ENCODE measurements at regions not wholly inside any gene's neighbourhood (a gene's known extent, or its start where the extent isn't known, plus 50 kb on each side); places are given as distances from the start of the nearest gene placed in this dataset.

DNA sequence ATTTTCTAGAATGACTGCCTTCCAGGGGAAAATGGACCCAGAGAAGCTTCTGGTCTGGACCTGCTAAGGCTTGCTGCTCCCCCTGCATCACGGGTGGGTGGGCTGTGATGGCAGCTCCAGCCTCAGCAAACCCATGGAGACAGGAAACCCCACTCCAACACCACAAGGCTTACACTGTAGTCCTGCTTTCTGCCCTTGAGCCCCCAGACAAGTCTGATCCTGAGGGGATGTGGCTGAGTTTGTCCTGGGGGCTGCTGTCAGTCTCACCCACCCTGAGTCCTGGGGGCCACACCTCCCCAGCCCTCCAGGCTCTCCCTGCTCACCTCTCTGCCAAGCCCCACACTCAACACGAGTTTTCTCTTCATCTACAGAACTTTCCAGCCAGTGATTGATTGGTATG, 279.4 kb downstream of the EIPR1 start:
- H3K36me3 Mint-ChIP-seq (ENCODE audit: low read depth) = no peaks in the 10 kb centered on the region
- H3K27ac Mint-ChIP-seq = no peak overlapping the region
- H3K4me3 Mint-ChIP-seq = no peak overlapping the region
- H3K4me1 Mint-ChIP-seq (ENCODE audit: low read depth) = no peaks in the 10 kb centered on the region
- H3K27me3 Mint-ChIP-seq (ENCODE audit: low read depth) = peaks cover 13% of the 10 kb centered on the region
- no peaks in the 10 kb centered on the region for H3K9me3 Mint-ChIP-seq

DNA sequence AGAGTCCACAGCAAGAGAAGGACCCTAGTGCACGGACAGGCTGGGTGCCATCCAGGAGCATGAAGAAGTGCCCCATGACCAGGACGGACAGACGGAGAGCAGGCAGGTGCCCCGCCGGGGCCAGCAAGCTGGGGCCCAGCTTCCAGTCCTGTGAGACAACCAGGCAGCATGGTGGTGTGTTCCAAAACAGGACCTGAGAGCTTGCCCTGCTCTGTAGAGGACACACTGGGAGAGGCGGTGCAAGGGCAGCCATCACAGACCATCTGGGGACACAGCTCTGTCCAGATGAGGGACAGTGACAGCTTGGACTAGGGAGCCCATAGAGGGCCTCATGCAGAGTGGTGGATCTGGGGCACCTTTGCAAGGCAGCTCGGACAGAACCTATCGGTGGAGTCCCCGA, 279.8 kb downstream of the EIPR1 start:
- Mint-ChIP-seq H3K27ac (no peak overlapping the region), H3K27me3 (ENCODE audit: low read depth) (peaks cover 11% of the 10 kb centered on the region), H3K4me3 (no peak overlapping the region), H3K36me3 (ENCODE audit: low read depth) (no peaks in the 10 kb centered on the region), H3K9me3 (no peaks in the 10 kb centered on the region), H3K4me1 (ENCODE audit: low read depth) (no peaks in the 10 kb centered on the region)

DNA sequence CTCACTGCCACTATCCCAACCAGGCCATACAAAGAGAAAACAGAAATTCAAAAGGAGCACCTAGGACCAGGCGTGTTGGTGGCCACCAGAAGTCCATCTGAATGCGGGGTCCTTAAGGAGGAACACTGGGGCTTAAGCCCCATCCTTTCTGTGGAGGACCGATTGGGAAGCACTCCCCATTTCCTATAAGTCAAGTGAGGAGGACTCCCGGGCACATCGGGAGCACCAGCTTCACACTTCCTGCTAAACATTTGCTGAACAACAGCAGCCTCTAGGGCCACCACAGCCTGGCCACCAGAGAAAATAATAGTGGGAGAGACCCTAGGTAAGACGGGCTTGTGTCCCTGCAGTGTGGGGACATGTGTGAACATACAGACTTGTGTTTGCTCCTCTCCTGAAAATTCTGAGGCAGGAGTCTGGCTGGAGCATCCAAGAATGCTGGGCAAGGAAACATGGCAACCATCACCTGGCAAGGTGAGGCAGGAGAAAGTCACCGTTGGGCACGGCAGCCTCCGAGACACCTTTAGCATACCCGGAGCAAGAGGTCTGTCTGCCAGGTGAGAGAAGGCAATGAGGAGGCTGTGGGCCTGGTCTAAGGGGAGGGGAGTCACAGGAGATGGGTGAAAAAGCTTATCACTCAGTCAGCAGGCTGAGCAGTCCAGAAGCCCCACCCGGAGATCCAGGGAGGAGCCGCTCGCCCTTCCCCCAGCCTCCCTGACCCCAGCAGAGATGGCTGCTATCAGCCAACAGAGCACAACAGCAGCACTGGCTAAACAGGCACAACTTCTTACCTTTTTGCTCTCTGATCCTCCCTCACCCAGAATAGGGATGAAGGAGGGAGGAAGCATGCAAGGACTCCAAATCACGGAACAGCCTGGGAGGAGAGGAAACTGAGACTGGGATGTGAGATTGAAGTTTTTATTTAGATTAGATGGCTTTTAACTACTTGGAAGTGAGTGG, 282.3 kb downstream of the EIPR1 start:
- peaks cover 13% of the 10 kb centered on the region for H3K27me3 Mint-ChIP-seq (ENCODE audit: low read depth)
- no peaks in the 10 kb centered on the region for H3K9me3 Mint-ChIP-seq
- H3K4me1 Mint-ChIP-seq (ENCODE audit: low read depth) = peaks cover 3% of the 10 kb centered on the region
- H3K36me3 Mint-ChIP-seq (ENCODE audit: low read depth) = no peaks in the 10 kb centered on the region
- no peak overlapping the region for H3K27ac Mint-ChIP-seq
- H3K4me3 Mint-ChIP-seq = no peak overlapping the region

DNA sequence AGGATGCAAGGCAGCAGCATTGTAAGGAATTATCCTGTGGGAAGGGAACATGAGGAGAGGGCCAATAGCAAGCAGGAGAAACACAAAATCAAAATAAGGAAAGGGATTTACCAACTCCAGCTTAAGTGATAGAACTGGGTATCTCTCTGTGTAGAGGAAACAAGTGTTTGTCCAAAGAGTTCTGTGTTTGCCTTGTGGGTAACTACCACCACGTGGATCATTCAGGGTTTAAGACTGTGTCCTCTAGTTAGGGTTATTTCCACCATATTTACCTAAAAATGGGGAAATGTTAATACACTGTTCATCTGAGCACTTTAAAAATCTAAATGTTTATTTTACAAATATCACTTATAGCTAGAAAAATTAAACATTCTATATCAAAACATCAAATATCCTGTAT, 283.3 kb downstream of the EIPR1 start:
- peaks cover 3% of the 10 kb centered on the region for H3K9me3 Mint-ChIP-seq
- H3K36me3 Mint-ChIP-seq (ENCODE audit: low read depth) = no peaks in the 10 kb centered on the region
- no peak overlapping the region for H3K4me3 Mint-ChIP-seq
- H3K4me1 Mint-ChIP-seq (ENCODE audit: low read depth) = peaks cover 3% of the 10 kb centered on the region
- H3K27ac Mint-ChIP-seq = no peak overlapping the region
- peaks cover 13% of the 10 kb centered on the region for H3K27me3 Mint-ChIP-seq (ENCODE audit: low read depth)

DNA sequence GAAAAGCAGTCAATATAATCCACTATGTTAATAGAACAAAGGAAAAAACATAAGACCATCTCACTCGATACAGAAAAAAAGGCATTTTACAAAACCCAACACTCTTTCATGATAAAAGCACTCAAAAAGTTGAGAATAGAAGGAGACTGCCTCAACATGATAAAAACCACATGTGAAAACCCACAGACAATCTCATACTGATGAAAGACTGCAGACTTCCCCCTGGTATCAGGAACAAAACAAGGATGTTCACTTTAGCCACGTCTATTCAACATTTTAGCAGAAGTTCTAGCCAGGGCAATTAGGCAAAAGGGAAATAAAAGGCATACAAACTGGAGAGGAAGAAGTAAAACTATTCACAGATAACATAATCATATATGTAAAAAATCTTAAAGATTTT, 285.9 kb downstream of the EIPR1 start:
- Mint-ChIP-seq H3K27me3 (ENCODE audit: low read depth) (peaks cover 13% of the 10 kb centered on the region), H3K4me3 (no peak overlapping the region), H3K4me1 (ENCODE audit: low read depth) (peaks cover 3% of the 10 kb centered on the region), H3K36me3 (ENCODE audit: low read depth) (no peaks in the 10 kb centered on the region), H3K9me3 (peaks cover 6% of the 10 kb centered on the region), H3K27ac (no peak overlapping the region)

DNA sequence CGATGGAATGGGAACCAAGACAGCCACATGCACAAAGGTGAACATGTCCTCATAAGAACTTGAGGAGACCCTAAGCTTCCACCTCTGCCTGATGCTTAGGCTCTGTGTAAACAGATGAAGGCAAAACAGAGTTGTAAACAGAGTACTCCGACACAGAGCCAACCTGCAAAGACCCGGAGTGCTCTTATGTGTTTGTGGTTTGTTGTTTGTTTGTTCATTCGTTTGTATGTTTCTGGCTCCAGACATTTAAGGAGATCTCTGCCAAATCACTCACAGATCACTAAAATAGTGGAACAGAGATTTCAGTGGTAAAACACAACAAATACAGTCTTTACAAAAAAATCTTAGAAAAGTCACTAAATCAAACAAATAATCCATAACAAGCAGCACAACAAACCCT, 294.9 kb downstream of the EIPR1 start:
- no peak overlapping the region for H3K27ac Mint-ChIP-seq

DNA sequence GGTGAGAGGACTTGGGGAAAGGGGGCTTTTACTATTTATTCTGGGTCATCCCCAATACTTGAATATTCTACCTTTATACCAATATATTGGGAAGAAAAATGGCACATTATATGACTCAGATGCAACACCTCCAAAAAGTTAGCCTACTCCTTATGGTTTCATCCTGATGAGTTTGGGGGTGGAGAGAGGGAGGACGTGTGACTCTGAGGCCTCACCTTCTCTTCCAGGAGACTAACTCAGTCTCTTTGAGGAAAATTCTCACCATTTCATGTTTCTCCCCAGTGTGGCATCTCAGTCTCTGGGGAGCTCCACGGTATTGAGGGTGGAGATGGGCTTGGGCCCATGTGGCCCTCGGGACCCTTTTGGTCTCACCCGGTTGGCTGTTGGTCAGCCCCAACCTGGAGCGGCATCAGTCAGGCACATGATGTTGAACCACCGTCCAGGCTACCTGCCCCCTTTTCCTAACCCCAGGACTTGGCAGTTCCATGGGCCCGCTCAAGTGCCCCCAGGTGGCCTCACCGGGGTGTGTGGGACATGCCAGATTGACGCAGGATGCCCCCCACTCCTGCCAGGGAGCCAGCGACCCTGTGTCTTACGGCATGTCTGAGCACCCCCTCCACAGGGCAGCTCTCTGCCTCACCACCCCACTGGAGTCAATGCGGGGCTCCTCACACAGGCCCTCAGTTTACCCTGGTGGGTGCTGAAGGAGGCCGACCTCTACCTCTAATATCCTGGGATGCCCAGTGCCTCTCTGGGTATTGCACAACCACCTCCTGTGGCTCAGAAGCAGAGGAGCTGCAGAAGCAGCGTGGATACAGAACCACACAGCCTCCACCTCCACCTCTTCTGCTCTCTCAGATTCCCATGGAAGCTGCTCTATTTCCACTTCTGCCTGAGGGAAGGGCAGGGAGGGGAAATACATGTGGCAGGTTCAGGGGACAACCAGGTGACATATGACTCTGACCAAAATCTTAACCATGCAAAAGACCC, 297.4 kb downstream of the EIPR1 start:
- peaks cover 8% of the 10 kb centered on the region for H3K27me3 Mint-ChIP-seq (ENCODE audit: low read depth)
- H3K4me1 Mint-ChIP-seq (ENCODE audit: low read depth) = no peaks in the 10 kb centered on the region
- no peak overlapping the region for H3K4me3 Mint-ChIP-seq
- no peaks in the 10 kb centered on the region for H3K36me3 Mint-ChIP-seq (ENCODE audit: low read depth)
- no peak overlapping the region for H3K27ac Mint-ChIP-seq
- peaks cover under 1% of the 10 kb centered on the region for H3K9me3 Mint-ChIP-seq

More for the DNA sequence above, 294.9 kb downstream of the EIPR1 start:
- Mint-ChIP-seq H3K36me3 (ENCODE audit: low read depth) (no peaks in the 10 kb centered on the region), H3K4me1 (ENCODE audit: low read depth) (no peaks in the 10 kb centered on the region), H3K4me3 (no peak overlapping the region), H3K9me3 (peaks cover 3% of the 10 kb centered on the region), H3K27me3 (ENCODE audit: low read depth) (peaks cover 8% of the 10 kb centered on the region)

DNA sequence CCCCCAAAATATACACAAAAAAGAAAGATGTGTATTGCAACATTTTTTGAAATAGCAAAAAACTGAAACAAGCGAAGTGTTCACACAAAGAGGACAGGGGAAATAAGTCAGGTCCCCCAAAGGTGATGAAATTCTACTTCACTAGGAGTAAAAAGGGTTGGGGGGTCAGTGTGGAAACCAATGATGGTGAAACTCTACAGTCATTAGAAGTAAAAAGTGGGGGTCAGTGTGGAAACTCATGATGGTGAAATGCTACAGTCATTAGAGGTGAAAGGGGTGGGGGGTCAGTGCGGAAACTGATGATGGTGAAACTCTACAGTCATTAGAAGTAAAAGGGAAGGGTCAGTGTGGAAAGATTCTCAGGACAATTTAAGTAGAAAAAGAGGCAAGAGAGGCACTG, 298.2 kb downstream of the EIPR1 start:
- Mint-ChIP-seq H3K27ac (no peak overlapping the region), H3K36me3 (ENCODE audit: low read depth) (no peaks in the 10 kb centered on the region), H3K9me3 (no peaks in the 10 kb centered on the region), H3K27me3 (ENCODE audit: low read depth) (peaks cover 7% of the 10 kb centered on the region), H3K4me1 (ENCODE audit: low read depth) (no peaks in the 10 kb centered on the region), H3K4me3 (no peak overlapping the region)

DNA sequence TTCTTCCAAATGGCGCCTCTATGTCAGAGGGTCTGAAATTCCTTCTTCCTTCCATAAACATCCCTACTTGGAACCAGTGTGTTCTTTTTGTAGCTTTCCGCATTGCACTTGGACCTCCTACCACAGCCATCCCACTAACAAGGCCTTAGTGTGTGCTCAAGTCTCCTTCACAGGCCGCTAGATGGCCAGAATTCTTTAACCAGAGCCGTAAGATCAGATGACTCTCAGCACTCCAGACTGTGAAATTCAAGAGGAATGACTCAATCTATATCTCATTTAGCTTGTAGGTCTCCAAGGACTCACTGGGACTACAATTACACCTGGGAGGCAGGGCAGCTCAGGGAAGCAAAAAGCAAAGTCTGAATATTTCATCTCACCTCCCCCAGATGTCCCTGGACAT, 298.9 kb downstream of the EIPR1 start:
- Mint-ChIP-seq H3K4me1 (ENCODE audit: low read depth) (no peaks in the 10 kb centered on the region), H3K27ac (no peak overlapping the region), H3K9me3 (no peaks in the 10 kb centered on the region), H3K4me3 (no peak overlapping the region), H3K36me3 (ENCODE audit: low read depth) (no peaks in the 10 kb centered on the region), H3K27me3 (ENCODE audit: low read depth) (peaks cover 4% of the 10 kb centered on the region)

DNA sequence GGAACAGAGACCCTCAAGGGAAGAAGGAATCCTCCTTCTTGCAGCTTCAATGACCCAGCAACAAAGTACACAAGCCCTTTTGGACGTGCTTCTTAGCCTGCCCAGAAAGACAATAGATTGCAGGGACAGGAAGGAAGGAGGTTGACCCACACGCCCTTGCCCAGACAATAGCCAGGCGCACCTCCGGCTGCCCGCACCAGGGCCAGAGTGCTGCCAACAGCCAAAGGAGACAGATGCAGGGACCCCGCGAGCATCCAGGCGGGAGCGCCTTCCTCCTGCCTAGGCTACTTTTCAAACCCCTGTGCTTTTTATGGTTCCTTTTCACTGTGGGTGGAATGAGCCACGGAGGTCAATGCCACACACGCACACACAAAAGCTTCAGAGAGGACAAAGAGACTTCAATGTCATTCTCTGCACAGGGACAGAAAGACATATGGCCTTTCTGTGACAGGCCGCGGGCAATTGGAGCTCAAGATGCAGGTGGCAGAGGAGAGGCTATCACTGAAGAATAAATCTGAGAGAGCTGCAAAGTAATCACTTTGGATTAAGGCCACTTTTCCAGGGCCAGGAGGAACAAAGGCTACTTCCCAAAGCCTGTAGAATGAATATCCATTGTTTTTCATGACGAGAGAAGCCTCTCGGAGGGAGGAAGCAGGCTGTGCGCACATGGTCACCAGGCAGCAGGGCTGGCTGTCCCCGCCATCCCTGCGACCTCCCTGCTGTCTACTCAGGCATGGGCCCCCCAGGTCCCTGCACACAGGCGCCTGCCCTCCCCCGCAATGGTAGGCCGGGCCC, 300.6 kb downstream of the EIPR1 start:
- no peaks in the 10 kb centered on the region for H3K9me3 Mint-ChIP-seq
- no peak overlapping the region for H3K4me3 Mint-ChIP-seq
- H3K27ac Mint-ChIP-seq = no peak overlapping the region
- H3K36me3 Mint-ChIP-seq (ENCODE audit: low read depth) = no peaks in the 10 kb centered on the region
- H3K4me1 Mint-ChIP-seq (ENCODE audit: low read depth) = no peaks in the 10 kb centered on the region
- H3K27me3 Mint-ChIP-seq (ENCODE audit: low read depth) = no peaks in the 10 kb centered on the region

DNA sequence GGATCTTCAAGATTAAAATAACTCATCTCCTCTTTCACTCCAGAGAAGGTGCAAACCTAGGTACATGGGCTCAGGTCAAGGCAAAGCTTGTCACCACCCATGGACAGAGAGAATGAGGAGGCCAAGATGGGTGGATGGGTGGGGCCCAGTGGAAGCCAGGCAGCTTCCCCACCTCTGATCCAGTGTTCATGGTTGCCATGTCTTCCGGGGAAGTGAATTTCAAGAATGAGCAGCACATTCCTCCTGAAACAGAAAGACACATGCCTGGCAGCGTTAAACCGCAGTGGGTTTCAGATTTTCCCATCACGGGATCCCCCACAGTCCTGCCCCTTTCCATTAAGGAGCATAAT, 301.7 kb downstream of the EIPR1 start:
- no peaks in the 10 kb centered on the region for H3K9me3 Mint-ChIP-seq
- no peak overlapping the region for H3K4me3 Mint-ChIP-seq
- no peaks in the 10 kb centered on the region for H3K36me3 Mint-ChIP-seq (ENCODE audit: low read depth)
- no peaks in the 10 kb centered on the region for H3K4me1 Mint-ChIP-seq (ENCODE audit: low read depth)
- H3K27me3 Mint-ChIP-seq (ENCODE audit: low read depth) = no peaks in the 10 kb centered on the region
- H3K27ac Mint-ChIP-seq = no peak overlapping the region

DNA sequence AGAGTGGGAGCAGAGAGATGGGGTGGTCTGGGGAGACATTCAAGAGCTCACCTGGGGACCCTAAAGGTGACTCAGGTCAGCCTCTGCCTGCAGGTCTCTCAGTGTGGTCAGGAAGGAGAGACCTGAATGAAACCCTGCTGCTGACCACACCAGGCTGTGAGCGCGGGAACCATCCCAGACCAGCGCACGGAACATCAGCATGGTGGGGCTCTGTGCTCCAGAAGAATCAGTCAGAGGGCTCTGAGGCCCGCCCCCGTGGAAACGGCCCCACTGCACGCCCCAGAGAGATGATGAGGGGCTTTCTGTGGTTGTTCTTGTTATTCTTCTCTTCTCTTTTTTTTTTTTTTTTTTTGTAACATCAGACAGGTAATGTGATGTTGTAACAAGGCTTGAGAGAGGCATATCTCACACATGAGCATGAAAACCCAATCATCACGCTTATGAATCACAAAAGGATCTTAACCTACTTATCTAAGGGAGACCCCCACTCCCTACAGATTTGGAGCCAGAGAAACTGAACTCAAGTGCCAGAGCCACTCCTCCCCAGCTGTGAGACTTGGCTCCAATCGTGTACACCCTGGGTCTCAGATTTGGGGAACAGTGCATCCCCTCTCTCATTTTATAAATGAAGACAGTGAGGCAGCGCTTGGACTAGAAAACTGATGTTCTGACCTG, 302.2 kb downstream of the EIPR1 start:
- H3K9me3 Mint-ChIP-seq = no peaks in the 10 kb centered on the region
- no peaks in the 10 kb centered on the region for H3K36me3 Mint-ChIP-seq (ENCODE audit: low read depth)
- H3K27ac Mint-ChIP-seq = no peak overlapping the region
- H3K4me3 Mint-ChIP-seq = no peak overlapping the region
- no peaks in the 10 kb centered on the region for H3K4me1 Mint-ChIP-seq (ENCODE audit: low read depth)
- H3K27me3 Mint-ChIP-seq (ENCODE audit: low read depth) = no peaks in the 10 kb centered on the region

DNA sequence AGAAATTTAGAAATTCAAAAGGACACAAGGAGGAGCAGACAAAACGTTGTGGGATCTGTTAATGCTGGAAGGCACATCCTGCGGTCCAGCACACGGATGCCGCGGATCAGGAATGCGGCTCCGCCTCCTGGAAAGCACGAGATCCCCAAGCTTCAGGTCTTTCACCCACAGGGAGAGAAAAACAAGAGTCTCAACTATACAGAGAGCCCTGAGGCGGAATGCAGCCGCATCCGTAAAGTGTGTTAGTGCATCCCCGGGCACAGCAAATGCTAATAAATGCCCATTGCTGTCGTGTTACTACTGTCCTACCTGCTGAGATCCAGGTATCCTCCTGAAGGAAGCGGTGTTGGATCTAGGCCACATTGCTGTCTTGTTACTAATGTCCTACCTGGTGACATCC, 303.9 kb downstream of the EIPR1 start:
- Mint-ChIP-seq H3K9me3 (no peaks in the 10 kb centered on the region), H3K36me3 (ENCODE audit: low read depth) (no peaks in the 10 kb centered on the region), H3K4me3 (no peak overlapping the region), H3K4me1 (ENCODE audit: low read depth) (no peaks in the 10 kb centered on the region), H3K27ac (no peak overlapping the region), H3K27me3 (ENCODE audit: low read depth) (no peaks in the 10 kb centered on the region)

Data from T-helper 1 cell treated with Interleukin-12 subunit alpha and Interleukin-12 subunit beta and Interleukin-4 antibody, amounts not matched to agents 30 μg/mL and 1 μg/mL, for 36 hours (primary cell).